GM18502 (cell line): ENCODE measurements at regions not wholly inside any gene's neighbourhood (a gene's known extent, or its start where the extent isn't known, plus 50 kb on each side); places are given as distances from the start of the nearest gene placed in this dataset.

Experiments used
- ATAC-seq: cut with Tn5 transposase; IDR thresholded peaks from one replicate; pipeline ENCODE4 v1.9.1; 2021; ENCODE audit warnings: mild to moderate bottlenecking; ENCODE audit not compliant: unreplicated experiment, poor library complexity

- no peak for ATAC-seq
These were observed 60.4 kb upstream of the LRRC3B start for GRCh38 chr3:26562021-26562768.
